Esophagus squamous epithelium (tissue), 4 donors: ENCODE measurements at regions not wholly inside any gene's neighbourhood (a gene's known extent, or its start where the extent isn't known, plus 50 kb on each side); places are given as distances from the start of the nearest gene placed in this dataset.

ENCODE experiments used
- POLR2A ChIP-seq, 4 donors: fragments of 450-650 bp; IDR thresholded peaks; one replicate each; pipeline ENCODE4 v1.6.1; 2017; ENCODE audit warnings: antibody characterized with exemption in 4 of 4, mild to moderate bottlenecking in 4 of 4, moderate library complexity in 3 of 4
- TF ChIP-seq, protein P1 (sequence below), 6 experiments: fragments of 450-650 bp in 4 of 6; fragments of 200-600 bp in 2 of 6; sonication (generic) in 2 of 6; IDR thresholded peaks; one replicate each; pipeline ENCODE4 v1.5.1; 2016 to 2019; ENCODE audit warnings: antibody characterized with exemption in 6 of 6, mild to moderate bottlenecking in 4 of 6, moderate library complexity in 4 of 6

DNA sequence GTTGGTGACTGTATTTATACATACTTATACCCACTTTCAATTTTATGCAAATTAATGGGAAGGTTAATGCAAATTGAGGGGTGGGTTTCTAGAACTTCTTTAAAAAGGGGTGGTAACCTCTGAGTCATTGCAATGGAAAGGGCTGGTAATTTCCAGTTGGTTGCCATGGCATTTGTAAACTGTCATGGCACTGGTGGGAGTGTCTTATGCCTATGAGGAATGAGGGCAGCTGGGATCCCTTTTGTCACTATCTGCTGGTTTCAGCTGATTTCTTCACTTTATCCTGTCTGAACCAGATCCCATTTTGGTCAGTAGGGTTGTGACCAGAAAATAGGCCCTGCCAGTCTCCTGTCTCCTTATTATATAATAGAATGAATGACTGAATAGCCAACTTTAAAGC, 1006.7 kb upstream of the GOT2 start:
- TF ChIP-seq, protein P1, sequence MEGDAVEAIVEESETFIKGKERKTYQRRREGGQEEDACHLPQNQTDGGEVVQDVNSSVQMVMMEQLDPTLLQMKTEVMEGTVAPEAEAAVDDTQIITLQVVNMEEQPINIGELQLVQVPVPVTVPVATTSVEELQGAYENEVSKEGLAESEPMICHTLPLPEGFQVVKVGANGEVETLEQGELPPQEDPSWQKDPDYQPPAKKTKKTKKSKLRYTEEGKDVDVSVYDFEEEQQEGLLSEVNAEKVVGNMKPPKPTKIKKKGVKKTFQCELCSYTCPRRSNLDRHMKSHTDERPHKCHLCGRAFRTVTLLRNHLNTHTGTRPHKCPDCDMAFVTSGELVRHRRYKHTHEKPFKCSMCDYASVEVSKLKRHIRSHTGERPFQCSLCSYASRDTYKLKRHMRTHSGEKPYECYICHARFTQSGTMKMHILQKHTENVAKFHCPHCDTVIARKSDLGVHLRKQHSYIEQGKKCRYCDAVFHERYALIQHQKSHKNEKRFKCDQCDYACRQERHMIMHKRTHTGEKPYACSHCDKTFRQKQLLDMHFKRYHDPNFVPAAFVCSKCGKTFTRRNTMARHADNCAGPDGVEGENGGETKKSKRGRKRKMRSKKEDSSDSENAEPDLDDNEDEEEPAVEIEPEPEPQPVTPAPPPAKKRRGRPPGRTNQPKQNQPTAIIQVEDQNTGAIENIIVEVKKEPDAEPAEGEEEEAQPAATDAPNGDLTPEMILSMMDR (IDR thresholded peaks at IDR 0.05): no peak
- no peak for TF ChIP-seq POLR2A (IDR thresholded peaks at IDR 0.05)
